HG02981 (cell line): ENCODE measurements at regions not wholly inside any gene's neighbourhood (a gene's known extent, or its start where the extent isn't known, plus 50 kb on each side); places are given as distances from the start of the nearest gene placed in this dataset.
"Not testable (repeated sequence)": the region's sequence is repeated elsewhere in the genome, so short reads cannot be mapped to it uniquely, and the experiment has no call there.

ENCODE experiments used
- ATAC-seq: cut with Tn5 transposase; IDR thresholded peaks from one replicate; pipeline ENCODE4 v1.9.1; 2021; ENCODE audit warnings: mild to moderate bottlenecking, moderate library complexity; ENCODE audit not compliant: unreplicated experiment

DNA sequence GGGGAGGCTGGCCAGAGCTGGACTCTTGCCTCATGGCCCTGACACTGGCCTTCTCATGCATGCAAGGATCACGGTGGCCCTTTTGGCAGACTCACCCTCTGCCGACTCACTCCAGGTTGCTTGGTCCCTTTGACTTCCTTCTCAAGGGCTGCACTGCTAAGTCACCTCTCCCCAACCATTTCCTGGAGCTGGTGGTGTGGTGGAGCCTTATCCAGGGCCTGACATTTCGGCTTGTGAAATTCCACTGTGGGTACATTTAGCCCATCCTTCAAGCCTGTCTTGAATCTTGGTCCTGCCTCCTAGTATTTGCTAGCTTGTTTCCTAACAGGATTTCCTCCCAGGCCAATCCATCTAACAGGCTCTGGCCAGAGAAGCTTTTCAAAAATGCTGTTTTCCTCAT, 52.6 kb upstream of the JUN start:
- no peak for ATAC-seq

DNA sequence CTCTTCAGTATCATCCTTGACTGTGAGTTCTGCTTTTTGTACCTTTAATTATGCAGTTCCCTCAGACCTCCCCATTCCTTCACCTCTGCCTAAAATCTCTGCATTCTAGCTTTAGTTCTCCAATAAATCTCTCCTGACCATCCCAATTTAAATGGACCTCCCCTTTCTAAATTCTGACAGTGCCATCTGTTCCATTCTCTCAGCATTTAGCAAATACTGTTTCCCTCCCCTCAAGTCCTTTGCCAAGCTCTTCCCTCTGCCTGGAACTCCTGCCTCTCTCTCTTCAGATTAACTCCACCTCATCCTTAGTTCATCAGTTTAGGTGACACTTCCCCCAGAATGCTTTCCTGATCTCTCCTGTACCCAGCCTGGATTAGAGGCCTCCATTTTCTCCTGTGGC, 54.0 kb upstream of the JUN start:
- ATAC-seq: no peak

GRCh38 chr1:58839147-58839795, 55.4 kb upstream of the JUN start:
- no peak for ATAC-seq

DNA sequence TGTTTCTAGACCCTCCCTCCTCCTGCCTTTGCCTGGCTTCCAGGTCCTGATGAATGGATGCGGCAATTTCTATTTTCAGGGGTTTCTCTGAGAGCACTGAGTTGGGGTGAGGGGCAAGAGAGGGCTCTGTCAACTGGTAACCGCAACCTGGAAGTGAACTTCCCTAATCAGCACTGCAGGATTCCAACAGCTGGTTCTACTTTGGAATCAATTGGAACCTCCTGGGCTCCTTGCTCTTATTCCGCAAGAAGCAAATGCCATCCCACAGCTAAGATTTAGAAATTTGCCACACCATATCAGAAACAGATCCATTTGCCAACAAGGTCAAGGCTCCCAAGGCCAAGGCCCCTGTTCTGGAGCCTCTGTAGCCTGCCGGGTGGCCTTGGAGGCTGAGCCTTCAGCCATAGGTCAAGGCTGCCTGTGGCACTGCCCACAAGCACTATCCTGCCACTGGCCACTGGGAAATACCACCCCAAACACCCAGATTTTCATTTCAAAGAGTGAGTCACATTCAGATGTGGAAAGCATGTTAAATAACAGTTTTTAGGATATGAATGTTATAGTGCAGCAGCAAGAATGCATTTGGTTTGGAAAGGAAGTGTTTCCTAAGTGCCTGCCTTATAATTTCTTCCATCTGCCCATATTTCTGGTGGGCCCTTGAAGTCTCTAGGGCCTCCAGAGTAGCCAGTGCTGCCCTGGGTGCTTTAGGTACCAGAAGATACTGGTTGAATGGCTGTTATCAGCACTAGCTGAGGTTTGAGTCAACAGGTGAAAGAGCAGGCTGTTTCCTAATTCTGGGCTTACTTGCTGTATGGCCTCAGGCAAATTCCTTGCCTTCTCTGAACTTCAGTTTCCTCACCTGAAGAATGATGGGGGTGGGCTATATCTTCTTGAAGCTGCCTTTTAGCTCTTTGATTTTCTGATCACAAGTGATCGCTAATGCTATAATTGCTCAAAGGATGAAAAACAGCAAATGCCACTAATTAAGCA, 56.3 kb upstream of the JUN start:
- no peak for ATAC-seq

DNA sequence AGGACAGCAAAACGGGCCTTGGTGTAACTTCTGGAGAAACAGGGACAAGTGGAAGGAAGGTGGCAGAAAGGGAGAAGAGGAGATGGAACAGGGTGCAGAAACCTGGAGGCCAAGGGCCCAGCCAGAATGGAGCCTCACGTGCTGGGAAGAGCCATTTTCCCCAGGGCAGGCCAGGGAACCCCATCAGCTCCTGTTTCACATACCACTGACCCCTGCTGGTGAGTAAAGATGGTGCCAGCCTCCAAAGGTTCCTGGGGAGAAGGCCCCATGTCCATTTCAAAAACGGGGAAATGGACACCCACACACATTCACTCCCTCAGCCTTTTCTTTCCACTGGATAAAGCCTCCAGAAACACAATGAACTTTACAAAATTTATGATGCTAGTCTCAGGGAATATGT, 57.6 kb upstream of the JUN start:
- no peak for ATAC-seq

DNA sequence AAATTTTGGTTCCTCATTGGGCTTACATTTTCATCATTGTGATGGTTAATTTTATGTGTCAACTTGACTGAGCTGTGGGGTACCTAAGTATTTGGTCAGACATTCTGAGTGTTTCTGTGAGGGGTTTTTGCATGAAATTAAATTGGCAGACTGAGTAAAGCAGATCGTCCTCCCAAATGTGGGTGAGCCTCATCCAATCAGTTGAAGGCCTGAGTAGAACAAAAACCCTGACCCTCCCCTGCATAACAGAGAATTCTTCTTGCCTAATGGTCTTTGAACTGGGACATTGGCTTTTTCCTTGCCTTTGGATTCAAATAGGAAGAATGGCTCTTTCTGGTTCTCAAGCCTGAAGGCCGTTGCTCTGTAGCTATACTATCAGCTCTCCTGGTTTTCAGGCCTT, 59.1 kb upstream of the JUN start:
- no peak for ATAC-seq

DNA sequence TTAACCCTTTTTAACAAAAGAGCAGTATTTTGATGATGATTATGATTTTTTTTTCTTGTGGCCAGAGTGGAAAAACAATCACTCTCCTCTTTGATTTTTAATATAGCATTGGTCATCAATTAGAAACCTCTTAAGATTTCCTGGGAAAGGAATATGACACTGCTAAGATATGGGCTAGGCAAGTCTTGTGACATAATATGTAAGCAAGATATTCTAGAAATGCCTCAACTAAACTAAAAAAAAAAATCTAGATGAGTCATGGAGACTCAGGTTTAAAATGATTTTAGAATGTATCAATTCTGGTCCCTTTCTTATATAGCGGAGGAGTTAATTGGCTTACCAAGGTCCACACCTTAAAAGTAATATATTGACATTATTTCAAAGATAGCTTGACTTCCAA, 60.3 kb upstream of the JUN start:
- ATAC-seq: no peak

DNA sequence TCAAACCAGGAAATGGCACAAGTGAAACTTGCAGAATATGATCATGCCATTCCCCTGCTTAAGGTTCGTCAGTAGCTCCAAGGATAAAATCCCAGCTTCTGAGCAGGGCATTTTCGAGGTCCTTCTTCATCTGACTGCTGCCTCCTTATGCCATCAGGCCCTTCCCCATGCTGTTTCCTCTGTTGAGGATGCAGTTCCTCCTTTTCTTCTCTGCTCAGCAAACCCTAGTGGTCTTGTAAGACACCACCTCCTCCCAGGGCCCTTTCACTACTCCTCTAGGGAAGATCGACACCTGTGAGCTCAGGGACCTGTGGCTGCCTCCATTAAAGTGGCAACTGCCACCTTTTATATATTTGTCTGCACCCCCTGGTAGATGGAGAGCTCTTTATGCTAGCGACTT, 62.1 kb upstream of the JUN start:
- no peak for ATAC-seq

DNA sequence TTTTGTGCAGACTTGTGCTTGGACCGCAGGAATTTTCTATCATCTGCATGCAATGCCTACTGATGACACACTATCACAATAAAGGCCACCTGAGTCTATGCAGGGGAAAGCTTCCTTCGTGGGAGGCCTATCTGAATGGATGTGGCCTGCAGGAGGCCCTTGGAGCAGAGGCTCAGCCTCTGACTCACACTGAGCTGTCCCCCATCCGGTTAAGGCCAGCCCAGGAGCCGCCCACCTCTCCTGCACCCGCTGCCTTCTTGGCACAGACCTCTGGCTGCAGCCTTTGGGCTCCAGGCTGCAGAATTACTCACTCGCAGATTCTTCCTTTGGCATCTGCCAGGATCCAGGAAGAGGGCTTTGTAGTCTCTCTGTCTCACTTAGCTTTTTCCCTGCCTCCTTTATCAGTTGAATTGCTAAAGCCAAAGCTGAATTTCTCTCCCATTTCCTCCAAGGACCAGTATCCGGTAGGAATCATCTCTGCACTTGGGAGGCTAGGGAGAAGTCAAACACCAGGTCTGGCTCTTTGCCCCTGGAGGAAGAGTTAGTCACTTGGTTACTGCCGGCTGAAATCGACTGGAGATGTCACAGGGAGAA, 65.1 kb upstream of the JUN start:
- no peak for ATAC-seq

DNA sequence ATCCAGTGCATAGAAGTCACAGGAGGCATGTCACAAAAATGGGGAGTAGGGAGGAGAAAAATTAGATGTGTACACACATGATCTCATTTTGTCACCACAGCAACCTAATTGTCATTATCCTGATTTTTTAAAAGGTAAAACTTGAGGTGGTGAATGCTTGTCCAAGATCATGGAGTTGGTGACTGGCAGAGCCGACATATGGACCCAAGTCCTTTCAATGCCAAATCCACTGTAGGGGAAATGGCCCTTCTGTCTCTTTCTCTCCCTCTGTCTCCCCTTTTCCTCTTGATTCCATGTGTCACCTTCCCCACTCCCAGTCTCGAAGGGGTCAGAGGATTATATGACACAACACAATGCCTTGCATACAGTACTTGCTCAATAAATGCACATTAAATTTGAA, 65.7 kb upstream of the JUN start:
- no peak for ATAC-seq

- no peak for ATAC-seq
Measured at GRCh38 chr1:58850636-58851035, 66.8 kb upstream of the JUN start.

GRCh38 chr1:58852731-58853485, 69.1 kb upstream of the JUN start:
- ATAC-seq: no peak

GRCh38 chr1:58854576-58854975, 70.7 kb upstream of the JUN start:
- no peak for ATAC-seq

DNA sequence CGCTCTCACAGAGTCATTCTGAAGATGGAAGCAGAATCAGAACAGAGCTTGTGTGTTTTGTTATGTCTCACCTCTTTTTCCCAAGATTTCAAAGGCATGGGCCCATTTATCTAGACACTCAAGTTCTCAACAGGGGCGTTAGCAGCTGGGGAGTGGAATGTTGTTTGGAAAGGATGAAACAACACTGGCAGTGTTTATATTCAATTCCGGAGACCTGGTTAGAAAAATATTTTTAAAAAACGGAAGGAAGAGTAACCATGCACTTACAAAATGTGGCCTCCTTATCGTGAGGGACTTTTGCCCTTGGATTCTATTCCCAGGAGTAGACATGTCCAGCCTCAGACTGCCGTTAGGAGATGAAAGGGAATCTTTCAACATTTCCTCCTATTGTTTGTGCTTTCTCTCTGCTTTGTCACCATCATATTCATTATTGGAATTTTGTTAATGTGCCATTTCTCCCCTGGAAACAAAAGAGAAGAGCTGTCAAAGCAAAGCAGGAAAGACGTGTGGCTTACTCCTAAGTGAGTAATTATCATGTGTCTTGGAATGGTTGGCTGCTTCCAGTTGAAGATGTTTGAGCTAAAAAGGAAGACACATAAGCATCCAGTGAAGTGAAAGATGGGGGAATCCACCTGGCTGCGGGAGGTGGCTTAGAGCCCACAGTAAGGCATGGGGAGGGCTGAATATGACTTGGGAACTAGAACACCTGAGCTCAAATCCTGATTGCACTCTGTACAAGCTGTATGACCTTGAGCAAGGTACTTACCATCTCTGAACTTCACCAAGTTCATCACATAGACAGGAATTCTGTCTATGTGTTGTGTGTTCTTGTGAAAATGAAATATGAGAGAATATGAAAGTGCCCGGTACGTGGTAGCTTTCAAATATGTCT, 71.7 kb upstream of the JUN start:
- no peak for ATAC-seq

DNA sequence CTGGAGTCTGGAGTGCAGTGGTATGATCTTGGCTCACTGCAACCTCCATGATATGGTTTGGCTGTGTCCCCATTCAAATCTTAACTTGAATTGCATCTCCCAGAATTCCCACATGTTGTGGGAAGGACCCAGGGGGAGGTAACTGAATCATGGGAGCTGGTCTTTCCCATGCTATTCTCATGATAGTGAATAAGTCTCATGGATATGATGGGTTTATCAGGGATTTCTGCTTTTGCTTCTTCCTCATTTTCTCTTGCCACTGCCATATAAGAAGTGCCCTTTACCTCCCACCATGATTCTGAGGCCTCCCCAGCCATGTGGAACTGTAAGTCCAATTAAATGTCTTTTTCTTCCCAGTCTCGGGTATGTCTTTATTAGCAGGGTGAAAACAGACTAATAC, 72.4 kb upstream of the JUN start:
- ATAC-seq: not testable (repeated sequence)

DNA sequence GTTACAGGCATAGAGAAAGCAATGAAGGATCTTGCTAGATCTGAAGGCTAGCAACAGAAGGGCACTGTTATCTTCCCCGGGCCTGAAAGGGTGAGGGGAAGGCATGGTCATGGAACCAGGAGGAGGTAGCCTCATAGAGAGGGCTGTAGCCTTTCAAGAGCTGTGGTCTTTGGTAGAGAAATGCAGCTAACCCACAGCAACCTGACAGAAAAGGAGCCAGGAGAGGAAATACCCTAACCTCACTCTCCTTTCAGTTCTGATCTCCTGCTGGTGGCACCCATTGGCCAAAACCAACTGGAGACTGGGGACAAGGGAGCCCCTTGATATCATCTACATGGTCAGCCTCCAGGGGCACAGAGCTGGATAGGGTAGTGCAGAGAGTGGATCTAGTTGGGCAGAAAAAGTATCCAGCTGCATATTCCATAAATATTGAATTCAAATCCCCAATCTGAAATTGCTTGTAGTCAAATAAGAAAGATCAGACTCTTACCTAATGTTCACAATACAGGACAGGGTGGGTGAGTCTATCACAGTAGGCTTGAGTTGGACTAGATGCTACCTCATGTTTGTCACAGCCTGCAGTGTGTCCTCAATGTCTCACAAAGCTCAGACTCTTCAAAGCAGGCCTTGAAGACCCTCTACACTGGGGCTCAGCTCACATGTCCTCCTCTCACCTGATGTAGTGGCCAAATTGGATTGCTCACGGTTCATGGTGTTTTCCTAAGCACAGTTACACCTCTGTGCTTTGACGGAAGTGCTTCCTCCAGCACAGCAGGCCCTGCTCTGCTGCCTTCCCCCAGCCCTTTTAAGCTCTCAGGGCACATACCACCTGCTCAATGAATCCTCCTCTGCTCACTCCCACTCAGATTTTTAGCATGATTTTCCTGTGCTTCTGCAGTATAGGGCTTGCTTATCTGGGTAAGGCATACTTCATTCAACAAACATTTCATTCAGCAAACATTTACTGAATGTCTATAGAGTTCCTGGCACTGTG, 74.1 kb upstream of the JUN start:
- peak; percentile 90 for ATAC-seq

DNA sequence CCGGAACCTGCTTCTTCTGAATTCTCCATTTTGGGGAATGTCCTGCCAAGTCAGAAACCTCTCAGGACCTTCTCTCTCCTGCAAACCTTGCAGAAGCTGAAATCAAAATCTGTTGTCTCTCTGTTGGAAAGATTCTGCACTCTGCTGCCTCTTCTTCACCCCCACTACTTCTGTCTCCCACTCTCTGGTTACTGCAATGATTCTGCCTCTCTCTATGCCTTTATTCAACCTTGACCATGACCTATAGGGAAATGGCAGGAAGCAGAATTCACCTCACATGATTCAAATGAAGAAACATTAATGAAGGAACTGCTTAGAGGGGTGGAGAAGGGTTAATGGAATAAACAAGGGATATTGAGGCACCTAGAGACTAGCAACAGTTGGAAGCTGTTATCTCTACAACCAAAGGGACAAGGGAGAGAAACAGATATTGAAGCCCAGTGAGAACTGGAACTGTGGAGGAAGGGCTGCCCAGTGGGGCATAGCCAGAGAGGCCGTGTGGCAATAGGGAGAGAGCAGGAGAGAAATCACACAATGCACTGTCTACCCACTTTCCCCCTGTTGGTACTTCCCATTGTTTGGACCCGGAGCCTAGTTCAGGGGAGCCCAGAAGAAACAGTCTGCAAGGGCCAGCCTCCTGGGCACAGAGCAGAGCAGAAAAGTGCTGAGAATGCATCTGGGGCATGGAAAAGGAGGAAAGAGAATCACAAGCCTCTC, 76.1 kb upstream of the JUN start:
- ATAC-seq: no peak

GRCh38 chr1:58861076-58861475, 77.2 kb upstream of the JUN start:
- no peak for ATAC-seq
